Gastrocnemius medialis (tissue), 4 donors: ENCODE measurements at regions not wholly inside any gene's neighbourhood (a gene's known extent, or its start where the extent isn't known, plus 50 kb on each side); places are given as distances from the start of the nearest gene placed in this dataset.

ENCODE experiments used
- CTCF ChIP-seq, 5 experiments: fragments of 450-650 bp in 3 of 5; fragments of 200-600 bp in 2 of 5; sonication (generic) in 2 of 5; IDR thresholded peaks in 4 of 5; conservative IDR thresholded peaks in 1 of 5; 1 replicate in 4 of 5; 2 replicates in 1 of 5; pipeline ENCODE4 v1.5.1; 2016 to 2019; ENCODE audit warnings: antibody characterized with exemption in 5 of 5, mild to moderate bottlenecking in 3 of 5, moderate library complexity in 3 of 5
- POLR2A ChIP-seq, 2 donors: fragments of 450-650 bp; IDR thresholded peaks; one replicate each; pipeline ENCODE4 v1.6.1; 2017; ENCODE audit warnings: antibody characterized with exemption in 2 of 2, mild to moderate bottlenecking in 2 of 2, moderate library complexity in 2 of 2

DNA sequence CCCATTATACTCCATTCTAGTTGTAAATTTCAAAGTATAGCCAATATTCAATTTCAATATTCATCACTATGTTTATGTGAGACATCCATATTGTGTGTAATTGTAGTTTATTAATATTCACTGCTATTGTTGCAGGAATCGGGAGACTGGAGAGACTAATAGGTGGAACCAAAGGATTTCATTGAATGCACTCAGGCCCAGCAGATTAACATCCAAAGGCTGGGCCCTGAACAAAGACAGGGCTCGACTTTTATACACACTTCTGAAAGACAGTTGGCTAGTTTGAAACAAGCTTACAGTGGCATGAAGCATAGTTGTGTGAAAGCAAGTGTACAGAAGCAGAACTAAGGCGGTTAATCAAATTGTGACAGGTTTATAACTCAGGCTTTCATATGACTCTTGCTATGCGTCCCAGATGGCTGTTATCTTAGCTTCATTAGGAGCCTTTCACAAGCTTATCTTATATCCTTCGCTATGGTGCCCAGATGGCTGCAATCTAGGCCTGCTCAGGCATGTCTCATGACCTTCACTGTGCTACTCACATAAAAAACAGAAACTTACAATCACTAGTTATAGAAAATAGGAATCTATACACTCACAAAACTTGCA is 1038.8 kb upstream of the EPHA6 start:
- TF ChIP-seq CTCF (IDR thresholded peaks at IDR 0.05 in 4 of 5, conservative IDR thresholded peaks at IDR 0.05 in 1 of 5) (no peak), POLR2A (IDR thresholded peaks at IDR 0.05) (no peak)
